IMR-90 (cell line): ENCODE measurements at regions not wholly inside any gene's neighbourhood (a gene's known extent, or its start where the extent isn't known, plus 50 kb on each side); places are given as distances from the start of the nearest gene placed in this dataset.

Experiments
- ATAC-seq: fragments of 200-7000 bp; cut with Tn5 transposase; 2 replicates; pipeline ENCODE4 v1.9.1; 2020; ENCODE audit warnings: low read depth, mild to moderate bottlenecking, moderate library complexity
- BruUV-seq: library from RNA; stranded (reverse); fragments of 400-500 nt; replicated peaks from 2 replicates; lab custom pipeline; 2021; lab: Mats Ljungman, UMichigan
- CTCF ChIA-PET: fragments of 300-600 bp; formaldehyde crosslinking; extraction: SDS; loops from one replicate; lab custom pipeline; 2021; ENCODE audit warnings: antibody characterized with exemption; lab: Yijun Ruan, JAX
- POLR2A ChIA-PET: fragments of 300-600 bp; sonication (Branson Sonifier 250); formaldehyde crosslinking; loops from one replicate; lab custom pipeline; 2022; ENCODE audit warnings: antibody characterized with exemption; ENCODE audit not compliant: unreplicated experiment; lab: Charles Lee
- DNase-seq: peaks from one replicate; pipeline ENCODE4 v3.0.0; 2013
- H2AFZ ChIP-seq: replicated peaks from 2 replicates; pipeline ENCODE3; 2013; ENCODE audit warnings: low read length, mild to moderate bottlenecking; ENCODE audit not compliant: poor library complexity
- H2AK5ac ChIP-seq: 2 replicates; pipeline ENCODE4 v1.6.1; 2013; ENCODE audit warnings: low read depth, low read length, inconsistent platforms
- H2AK9ac ChIP-seq: replicated peaks from 2 replicates; pipeline ENCODE3; 2013; ENCODE audit warnings: mild to moderate bottlenecking, low read depth, low read length, moderate library complexity; ENCODE audit not compliant: poor library complexity
- H2BK120ac ChIP-seq: 2 replicates; pipeline ENCODE4 v1.6.1; 2013; ENCODE audit warnings: low read depth, low read length, inconsistent platforms
- H2BK15ac ChIP-seq: 3 replicates; pipeline ENCODE4 v1.6.1; 2013; ENCODE audit warnings: low read depth, low read length, inconsistent platforms
- H2BK20ac ChIP-seq: 2 replicates; pipeline ENCODE4 v1.6.1; 2013; ENCODE audit warnings: low read depth, mild to moderate bottlenecking, inconsistent platforms, low read length, moderate library complexity
- H2BK5ac ChIP-seq: 2 replicates; pipeline ENCODE4 v1.6.1; 2013; ENCODE audit warnings: mild to moderate bottlenecking, low read depth, low read length, inconsistent platforms; ENCODE audit not compliant: poor library complexity, severe bottlenecking
- H3K14ac ChIP-seq: replicated peaks from 2 replicates; pipeline ENCODE4 v1.6.1; 2013; ENCODE audit warnings: low read depth, low read length, inconsistent platforms
- H3K18ac ChIP-seq: 2 replicates; pipeline ENCODE4 v1.6.1; 2013; ENCODE audit warnings: low read depth, low read length, control low read depth
- H3K23ac ChIP-seq: 2 replicates; pipeline ENCODE4 v1.6.1; 2013; ENCODE audit warnings: low read depth, low read length, inconsistent platforms
- H3K27ac ChIP-seq: 2 replicates; pipeline ENCODE4 v1.5.1; 2013; ENCODE audit warnings: mild to moderate bottlenecking, control low read depth, low read length; ENCODE audit not compliant: insufficient read depth
- H3K27me3 ChIP-seq: 2 replicates; pipeline ENCODE4 v1.6.1; 2013; ENCODE audit warnings: low read length; ENCODE audit not compliant: control insufficient read depth, insufficient read depth
- H3K36me3 ChIP-seq: 2 replicates; pipeline ENCODE4 v1.6.1; 2013; ENCODE audit warnings: low read length, mixed read lengths; ENCODE audit not compliant: control insufficient read depth, insufficient read depth
- H3K4ac ChIP-seq: 2 replicates; pipeline ENCODE4 v1.6.1; 2013; ENCODE audit warnings: low read depth, low read length, inconsistent platforms
- H3K4me1 ChIP-seq: 2 replicates; pipeline ENCODE4 v1.6.1; 2013; ENCODE audit warnings: low read length, mixed read lengths; ENCODE audit not compliant: control insufficient read depth, insufficient read depth
- H3K4me2 ChIP-seq: 2 replicates; pipeline ENCODE4 v1.6.1; 2013; ENCODE audit warnings: low read depth, mild to moderate bottlenecking, control low read depth, low read length, moderate library complexity
- H3K4me3 ChIP-seq: 2 replicates; pipeline ENCODE4 v1.5.1; 2013; ENCODE audit warnings: low read depth, mild to moderate bottlenecking, control low read depth, low read length, moderate library complexity; ENCODE audit not compliant: insufficient read depth
- H3K56ac ChIP-seq: 2 replicates; pipeline ENCODE4 v1.6.1; 2013; ENCODE audit warnings: low read length, inconsistent platforms; ENCODE audit not compliant: insufficient read depth; ENCODE audit errors: extremely low read depth
- H3K79me1 ChIP-seq, 2 experiments: 2 replicates each; pipeline ENCODE4 v1.6.1; 2013; ENCODE audit warnings: low read length in 2 of 2, inconsistent platforms in 1 of 2, low read depth in 1 of 2
- H3K9ac ChIP-seq: 2 replicates; pipeline ENCODE4 v1.6.1; 2013; ENCODE audit warnings: low read depth, low read length, control low read depth
- H3K9me1 ChIP-seq: 2 replicates; pipeline ENCODE4 v1.6.1; 2013; ENCODE audit warnings: low read length, inconsistent platforms; ENCODE audit not compliant: insufficient read depth
- H3K9me3 ChIP-seq: 2 replicates; pipeline ENCODE4 v1.6.1; 2013; ENCODE audit warnings: low read length; ENCODE audit not compliant: control insufficient read depth, insufficient read depth
- H4K20me1 ChIP-seq: 2 replicates; pipeline ENCODE4 v1.6.1; 2013; ENCODE audit warnings: low read length, inconsistent platforms; ENCODE audit not compliant: insufficient read depth
- H4K5ac ChIP-seq: 2 replicates; pipeline ENCODE4 v1.6.1; 2013; ENCODE audit warnings: mild to moderate bottlenecking, low read depth, low read length, control low read depth
- H4K8ac ChIP-seq, 2 experiments: 2 replicates each; pipeline ENCODE4 v1.6.1; 2013; ENCODE audit warnings: low read depth in 2 of 2, low read length in 2 of 2, control low read depth in 1 of 2, inconsistent platforms in 1 of 2
- H4K91ac ChIP-seq: 2 replicates; pipeline ENCODE4 v1.6.1; 2013; ENCODE audit warnings: low read depth, low read length, inconsistent platforms; ENCODE audit not compliant: insufficient read depth
- BHLHE40 ChIP-seq: fragments of 150-350 bp; IDR thresholded peaks from 2 replicates; pipeline ENCODE4 v1.6.1; 2016; ENCODE audit warnings: mild to moderate bottlenecking, low read depth, low read length
- CEBPB ChIP-seq: IDR thresholded peaks from 2 replicates; pipeline ENCODE4 v1.6.1; 2012; ENCODE audit warnings: low read depth, low read length, improper control_type of control experiment
- CHD1 ChIP-seq: IDR thresholded peaks from 2 replicates; pipeline ENCODE4 v1.6.1; 2012; ENCODE audit warnings: low read depth, low read length, improper control_type of control experiment
- CTCF ChIP-seq: conservative IDR thresholded peaks from 2 replicates; pipeline ENCODE4 v1.5.1; 2012; ENCODE audit warnings: mild to moderate bottlenecking, low read depth, low read length, improper control_type of control experiment
- ELK1 ChIP-seq: fragments of 150-350 bp; IDR thresholded peaks from 2 replicates; pipeline ENCODE4 v1.6.1; 2016; ENCODE audit warnings: low read depth, mild to moderate bottlenecking, low read length, moderate library complexity, borderline replicate concordance
- FOS ChIP-seq: fragments of 150-350 bp; IDR thresholded peaks from 2 replicates; pipeline ENCODE4 v1.6.1; 2016; ENCODE audit warnings: low read depth, low read length
- MAFK ChIP-seq: IDR thresholded peaks from 2 replicates; pipeline ENCODE4 v1.6.1; 2012; ENCODE audit warnings: low read depth, low read length, improper control_type of control experiment
- MAZ ChIP-seq: IDR thresholded peaks from 2 replicates; pipeline ENCODE4 v1.6.1; 2012; ENCODE audit warnings: low read depth, mild to moderate bottlenecking, low read length, improper control_type of control experiment, moderate library complexity, borderline replicate concordance
- MXI1 ChIP-seq: IDR thresholded peaks from 2 replicates; pipeline ENCODE4 v1.6.1; 2012; ENCODE audit warnings: low read depth, mild to moderate bottlenecking, low read length, moderate library complexity, borderline replicate concordance
- NFE2L2 ChIP-seq: fragments of 150-350 bp; IDR thresholded peaks from 2 replicates; pipeline ENCODE4 v1.6.1; 2016; ENCODE audit warnings: low read depth, mild to moderate bottlenecking, low read length
- POLR2A ChIP-seq: IDR thresholded peaks from 2 replicates; pipeline ENCODE4 v1.6.1; 2012; ENCODE audit warnings: mild to moderate bottlenecking, low read depth, low read length
- RAD21 ChIP-seq: IDR thresholded peaks from 2 replicates; pipeline ENCODE4 v1.6.1; 2012; ENCODE audit warnings: low read length, improper control_type of control experiment
- RCOR1 ChIP-seq: IDR thresholded peaks from 2 replicates; pipeline ENCODE4 v1.6.1; 2012; ENCODE audit warnings: mild to moderate bottlenecking, low read length, improper control_type of control experiment; ENCODE audit not compliant: insufficient replicate concordance
- RFX5 ChIP-seq: IDR thresholded peaks from 2 replicates; pipeline ENCODE4 v1.8.0; 2012; ENCODE audit warnings: low read depth, mild to moderate bottlenecking, low read length, moderate library complexity
- SMC3 ChIP-seq: fragments of 150-350 bp; IDR thresholded peaks from 2 replicates; pipeline ENCODE4 v1.6.1; 2016; ENCODE audit warnings: low read depth, mild to moderate bottlenecking, antibody characterized with exemption, low read length, moderate library complexity
- WGBS, 2 experiments: methylation state at CpG; one replicate each; pipeline versions ENCODE4 v1.1.5 to v1.1.7; 2013; ENCODE audit warnings: missing lambda C conversion rate in 2 of 2; ENCODE audit not compliant: insufficient read length in 1 of 2; ENCODE audit errors: extremely low coverage in 2 of 2; 5-methylcytosine and 5-hydroxymethylcytosine counted together
- dilution Hi-C: fragments of 300-500 bp; cut with HindIII; formaldehyde crosslinking; loops from one replicate; pipeline ENCODE4 v1.14.3; 2018; ENCODE audit warnings: low sequenced_read_pairs; ENCODE audit not compliant: unreplicated experiment
- in situ Hi-C: fragments of 300-500 bp; cut with MboI; formaldehyde crosslinking; loops from 3 replicates; pipeline ENCODE4 v1.14.3; 2019; ENCODE audit warnings: low sequenced_read_pairs, inconsistent platforms, mixed read lengths
- intact Hi-C: fragments of 100-400 bp; cut with micrococcal nuclease; formaldehyde crosslinking; loops from 2 replicates; pipeline ENCODE4 v1.10.0; 2022
- TF ChIP-seq, protein P1 (sequence below): fragments of 150-350 bp; IDR thresholded peaks from 2 replicates; pipeline ENCODE4 v1.6.1; 2017; ENCODE audit warnings: mild to moderate bottlenecking, antibody characterized with exemption, low read length, low read depth

DNA sequence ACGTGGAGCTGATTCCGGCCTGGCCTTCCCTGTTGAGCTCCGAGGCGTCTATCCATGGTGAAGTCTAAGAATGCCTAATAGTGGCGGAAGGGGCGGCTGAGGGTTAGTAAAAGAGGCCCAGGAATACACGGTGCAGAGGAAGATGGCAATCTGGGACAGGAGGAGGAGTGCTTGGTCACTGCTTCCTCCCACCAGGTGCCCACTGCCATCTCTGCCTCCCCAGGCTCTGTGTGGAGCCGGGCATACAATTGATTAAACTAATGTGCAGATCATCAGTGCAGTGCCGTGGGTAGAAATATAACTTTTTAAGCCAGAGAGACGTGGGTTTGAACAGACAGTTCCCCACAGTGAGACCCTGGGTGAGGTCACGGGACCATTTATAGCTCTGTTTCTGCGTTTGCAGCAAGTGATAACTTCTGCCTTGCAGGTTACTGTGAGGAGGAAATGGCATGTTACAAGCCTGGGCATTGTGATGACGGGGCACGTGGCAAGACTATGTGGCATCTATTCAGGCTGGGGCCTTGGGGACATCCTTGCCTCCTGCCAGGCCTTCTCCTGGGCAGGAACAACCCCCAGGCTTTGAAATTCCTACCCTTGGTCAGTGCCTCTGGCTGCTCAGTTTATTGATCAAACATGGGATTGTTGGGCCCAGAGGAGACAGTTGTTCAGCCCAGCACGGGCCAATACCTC lies 204.9 kb downstream of the ASB1 start:
- intact Hi-C loops = no loop called here
- POLR2A ChIA-PET = no interaction called here

More for the DNA sequence above, 204.9 kb downstream of the ASB1 start:
- Histone ChIP-seq H3K36me3 (no peaks in the 10 kb centered on the region), H2BK15ac (no peak overlapping the region), H4K8ac (no peak overlapping the region), H3K23ac (no peak overlapping the region), H3K4me1 (peaks cover 4% of the 10 kb centered on the region), H3K9me3 (no peaks in the 10 kb centered on the region), H2BK5ac (no peak overlapping the region), H4K20me1 (0 out of 2 replicates have a peak, but pooled peaks cover 1% of the 10 kb centered on the region), H3K14ac (no peak overlapping the region), H3K4me3 (no peak overlapping the region), H3K79me1 (no peaks in the 10 kb centered on the region), H3K18ac (no peak overlapping the region), H3K4ac (no peak overlapping the region), H3K9me1 (no peaks in the 10 kb centered on the region; the same call in 1 of the 2 replicates), H3K27ac (no peak overlapping the region), H3K9ac (no peak overlapping the region), H2BK20ac (no peak overlapping the region), H2AK5ac (no peak overlapping the region), H4K5ac (no peak overlapping the region), H3K27me3 (peaks cover 7% of the 10 kb centered on the region), H2AFZ (no peak overlapping the region), H3K4me2 (no peak overlapping the region), H2BK120ac (no peak overlapping the region), H3K56ac (no peak overlapping the region), H2AK9ac (no peak overlapping the region), H4K91ac (no peak overlapping the region)
- TF ChIP-seq CHD1 (no peak), POLR2A (no peak), RAD21 (no peak), BHLHE40 (no peak), FOS (no peak), CTCF (no peak), MAFK (no peak), ELK1 (no peak), RCOR1 (no peak), SMC3 (no peak), MXI1 (no peak), NFE2L2 (no peak), RFX5 (no peak), CEBPB (no peak), MAZ (no peak)
- TF ChIP-seq, protein P1, sequence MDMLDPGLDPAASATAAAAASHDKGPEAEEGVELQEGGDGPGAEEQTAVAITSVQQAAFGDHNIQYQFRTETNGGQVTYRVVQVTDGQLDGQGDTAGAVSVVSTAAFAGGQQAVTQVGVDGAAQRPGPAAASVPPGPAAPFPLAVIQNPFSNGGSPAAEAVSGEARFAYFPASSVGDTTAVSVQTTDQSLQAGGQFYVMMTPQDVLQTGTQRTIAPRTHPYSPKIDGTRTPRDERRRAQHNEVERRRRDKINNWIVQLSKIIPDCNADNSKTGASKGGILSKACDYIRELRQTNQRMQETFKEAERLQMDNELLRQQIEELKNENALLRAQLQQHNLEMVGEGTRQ = no peak
- WGBS, 2 experiments = 77% methylated on average over 8 of the region's 15 CpGs; no CpG with 5 or more reads in 1 of the 2 experiments
- CTCF ChIA-PET = no interaction called here
- ATAC-seq (no peak), DNase-seq (no peak)
- in situ Hi-C loops (no loop called here), dilution Hi-C loops (no loop called here)
- no TSS peak for BruUV-seq
